DMS53 treated with DMSO at 0.1 percent for 48 hours (cell line): ENCODE measurements at regions not wholly inside any gene's neighbourhood (a gene's known extent, or its start where the extent isn't known, plus 50 kb on each side); places are given as distances from the start of the nearest gene placed in this dataset.

Experiments
- DNase-seq: peaks from one replicate; lab custom pipeline; 2025; ENCODE audit not compliant: unreplicated experiment; lab: John Stamatoyannopoulos, UW

DNA sequence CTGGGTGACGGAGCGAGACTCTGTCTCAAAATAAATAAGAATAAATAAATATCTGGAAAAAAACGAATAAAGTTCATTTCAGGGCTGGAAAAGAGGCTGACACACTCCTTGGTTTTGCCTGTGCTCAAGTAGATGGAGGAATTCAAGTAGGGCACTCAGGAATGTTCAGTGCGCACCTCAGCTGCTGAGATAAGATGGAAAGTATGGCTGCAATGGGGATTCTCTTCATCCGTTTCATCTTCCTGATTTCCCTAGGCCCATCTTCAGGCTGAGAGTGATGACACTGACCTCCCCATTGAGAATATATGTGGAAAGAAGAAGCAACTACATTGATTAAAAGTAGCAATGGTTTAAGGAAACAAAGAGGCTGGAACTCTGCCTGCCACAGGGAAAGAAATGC lies 130.5 kb upstream of the ZNF644 start:
- DNase-seq = no peak

DNA sequence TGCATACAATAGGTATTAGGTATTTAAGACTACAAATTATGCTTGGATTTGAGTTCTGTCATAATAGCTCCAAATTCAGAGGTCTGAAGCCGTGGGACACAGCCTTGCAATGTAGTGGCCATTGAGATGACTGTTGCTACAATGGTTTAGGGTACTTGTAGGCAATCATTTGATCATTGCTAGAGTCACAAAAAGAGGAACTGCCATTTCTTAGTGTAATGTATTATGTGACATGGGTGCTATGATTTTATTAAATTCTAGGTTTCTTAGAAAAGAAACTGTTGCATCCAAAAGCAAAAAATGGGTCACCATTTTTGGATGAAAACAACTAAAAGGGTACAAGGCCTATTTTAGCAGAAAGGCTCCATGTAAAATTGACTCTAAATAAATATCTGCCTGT lies 129.9 kb upstream of the ZNF644 start:
- no peak for DNase-seq

- no peak for DNase-seq
Observed at GRCh38 chr1:91148641-91149069, 126.8 kb upstream of the ZNF644 start.

DNA sequence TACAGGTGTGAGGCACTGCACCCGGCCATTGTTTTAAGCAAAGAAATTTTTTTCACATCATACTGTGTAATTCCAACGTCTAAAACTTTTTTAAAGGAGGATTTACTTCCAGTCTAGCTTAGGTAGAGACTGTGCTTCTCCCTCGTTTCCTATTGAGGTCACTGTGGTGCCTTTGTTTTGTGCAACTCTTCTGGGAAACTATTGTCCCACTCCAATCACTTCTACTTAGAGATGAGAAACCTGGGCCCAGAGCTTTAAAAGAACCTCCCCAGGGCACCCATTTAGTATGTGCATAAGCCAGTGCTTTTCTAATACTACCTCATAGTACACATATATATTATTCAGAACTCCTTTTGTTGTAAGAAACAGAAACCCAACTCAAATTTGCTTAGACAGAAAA lies 120.0 kb upstream of the ZNF644 start:
- DNase-seq = no peak

DNA sequence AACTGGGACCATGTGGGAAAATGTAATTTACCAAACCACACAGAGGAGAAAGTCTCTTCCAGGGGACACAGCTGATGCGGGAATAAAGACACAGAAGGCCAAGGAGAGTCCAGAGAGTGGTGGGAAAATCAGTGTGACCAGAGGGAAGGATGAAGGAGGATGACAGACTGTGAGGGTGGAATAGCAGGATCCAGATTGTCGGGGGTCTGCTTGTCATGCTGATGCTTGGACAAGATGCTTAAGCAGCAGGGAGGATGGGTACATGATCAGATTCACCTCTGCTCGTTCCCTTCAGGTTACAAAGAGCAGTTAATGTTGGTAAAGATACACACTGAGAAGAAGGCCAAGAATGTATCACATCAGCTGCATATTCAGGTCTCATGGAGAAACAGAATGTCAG lies 117.1 kb upstream of the ZNF644 start:
- no peak for DNase-seq

DNA sequence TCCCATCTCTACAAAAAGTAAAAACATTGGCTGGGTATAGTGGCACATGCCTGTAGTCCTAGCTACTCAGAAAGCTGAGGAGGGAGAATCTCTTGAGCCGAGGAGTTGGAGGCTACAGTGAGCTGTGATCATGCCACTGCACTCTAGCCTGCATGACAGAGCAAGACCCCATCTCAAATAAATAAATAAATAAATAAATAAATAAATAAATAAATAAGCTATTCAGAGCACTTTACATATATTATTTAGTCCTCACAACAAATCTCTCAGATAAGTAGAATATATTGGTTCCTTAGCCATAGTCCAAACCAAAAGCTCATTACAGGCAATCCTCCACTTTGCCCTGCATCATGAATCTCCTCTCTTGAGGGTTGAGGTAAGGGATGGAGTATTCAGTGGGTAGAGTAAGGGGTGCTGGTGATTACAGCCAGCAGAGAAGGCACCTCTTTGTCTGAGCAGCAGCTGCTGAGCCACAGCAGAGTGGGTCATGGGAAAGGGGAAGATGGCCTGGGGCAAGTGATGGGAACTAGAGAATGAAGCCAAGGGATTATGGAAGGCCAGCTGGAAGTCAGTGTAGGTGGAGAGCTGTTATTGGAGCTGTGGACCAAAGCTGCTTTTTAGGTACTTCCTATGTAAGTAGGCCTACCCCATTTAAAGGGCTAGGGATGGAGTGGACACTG lies 115.5 kb upstream of the ZNF644 start:
- DNase-seq = no peak

- no peak for DNase-seq
Observed at GRCh38 chr1:91135799-91136198, 114.0 kb upstream of the ZNF644 start.

DNA sequence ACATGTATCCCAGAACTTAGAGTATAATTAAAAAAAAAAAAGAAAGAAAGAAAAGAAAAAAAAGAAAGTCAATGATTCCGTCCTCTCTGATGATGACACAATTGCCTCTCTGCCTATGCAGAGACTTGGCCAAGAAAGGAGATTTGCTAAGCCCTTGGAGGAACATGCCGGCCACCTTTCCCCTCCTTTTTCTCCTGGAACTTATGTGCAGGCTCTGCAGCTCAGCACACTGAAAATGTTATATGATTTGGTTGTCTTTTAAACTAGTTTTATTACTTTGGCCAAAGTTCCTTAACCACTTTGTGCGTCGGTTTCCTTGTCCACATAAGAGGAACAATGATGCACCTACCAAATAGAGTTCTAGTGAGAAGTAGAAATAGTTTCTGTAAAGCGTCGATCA lies 111.4 kb upstream of the ZNF644 start:
- DNase-seq = no peak

GRCh38 chr1:91130256-91130985 lies 108.6 kb upstream of the ZNF644 start:
- no peak for DNase-seq

- DNase-seq = no peak
Observed at GRCh38 chr1:91129458-91129857, 107.6 kb upstream of the ZNF644 start.

DNA sequence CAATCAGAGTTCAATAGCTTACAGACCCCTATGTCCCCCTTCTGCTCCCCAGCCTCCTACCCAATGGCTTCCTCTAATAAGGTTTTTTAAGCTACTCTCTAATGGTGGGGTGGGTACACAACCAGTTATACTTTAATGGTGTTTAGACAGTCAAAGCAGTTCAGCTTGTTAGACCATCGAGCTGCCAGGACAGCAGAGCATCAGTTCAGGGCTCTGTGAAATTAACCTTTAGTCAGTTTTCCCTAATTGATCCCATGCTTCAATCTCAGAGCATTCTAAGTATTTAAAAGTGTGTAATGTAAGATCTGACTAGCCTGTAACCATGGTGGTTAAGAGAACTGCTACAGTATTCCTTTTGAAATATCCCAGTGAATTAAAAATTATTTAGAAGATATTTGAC lies 107.2 kb upstream of the ZNF644 start:
- no peak for DNase-seq

DNA sequence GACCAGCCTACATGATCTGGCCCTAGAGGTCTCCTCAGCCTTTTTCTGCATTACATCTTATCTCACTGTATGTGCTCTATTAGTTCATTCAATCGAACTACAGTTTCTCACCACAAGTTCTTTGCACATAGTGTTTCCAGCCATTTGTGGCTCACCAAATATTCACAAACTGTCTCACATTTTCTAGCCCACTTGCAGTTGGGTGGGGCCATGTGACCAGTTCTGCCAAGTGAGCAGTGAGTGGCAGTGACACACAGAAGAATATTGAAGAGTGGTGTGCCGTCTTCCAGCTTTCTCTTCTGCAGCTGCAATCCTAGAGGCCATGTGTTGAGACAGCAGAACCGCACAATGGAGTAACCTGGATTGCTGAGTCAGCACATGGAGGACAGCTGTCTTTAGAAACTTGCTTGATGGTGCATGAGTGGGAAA lies 103.2 kb upstream of the ZNF644 start:
- no peak for DNase-seq

- DNase-seq = no peak
Observed at GRCh38 chr1:91124290-91124985, 102.6 kb upstream of the ZNF644 start.

GRCh38 chr1:91123773-91124172 lies 101.9 kb upstream of the ZNF644 start:
- no peak for DNase-seq

DNA sequence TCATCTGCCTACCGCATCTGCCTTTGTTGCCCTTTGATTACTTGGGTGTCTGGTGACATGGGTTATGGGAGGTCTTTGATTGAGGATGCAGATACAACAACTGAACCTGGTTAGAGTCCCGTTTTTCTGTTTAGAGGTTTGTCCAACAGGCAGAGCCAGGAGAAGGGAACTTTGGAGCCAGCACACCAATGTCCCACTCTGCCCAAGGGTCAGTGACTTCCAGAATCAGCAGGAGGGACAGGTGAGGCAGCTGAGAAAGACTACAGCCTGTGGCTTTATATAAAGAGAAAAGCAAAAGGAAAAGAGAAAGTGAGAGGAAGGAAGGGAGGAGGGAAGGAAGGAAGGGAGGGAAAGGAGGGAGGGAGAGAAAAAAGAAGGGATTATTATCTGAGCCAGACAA lies 101.5 kb upstream of the ZNF644 start:
- DNase-seq = no peak

DNA sequence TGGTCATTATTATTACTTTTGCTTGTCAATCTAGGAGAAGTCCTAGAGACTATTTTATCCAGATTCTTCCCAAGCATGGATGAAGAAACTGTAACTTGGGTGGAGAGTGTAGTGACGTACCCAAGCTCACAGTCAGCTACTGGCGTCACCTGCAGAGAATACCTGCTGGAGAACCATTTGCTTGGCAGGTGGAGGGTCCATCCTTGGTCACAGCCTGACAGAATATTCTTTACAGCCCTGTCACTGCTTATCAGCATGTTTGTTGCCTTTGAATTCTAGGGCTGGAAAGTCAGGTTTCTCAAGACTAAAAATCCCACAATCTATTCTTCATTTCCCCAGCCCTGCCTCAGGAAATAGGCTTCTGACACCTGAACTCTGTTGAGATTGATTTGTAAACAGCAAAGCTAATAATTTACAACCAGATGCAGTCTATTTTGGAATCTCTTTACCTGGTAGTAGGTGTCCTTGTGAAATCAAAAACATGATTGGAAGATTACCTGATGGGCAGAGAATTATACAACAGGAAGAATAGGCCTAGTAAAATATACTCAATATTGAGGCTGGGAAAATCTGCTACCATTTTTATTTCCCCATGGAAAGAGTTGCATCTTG lies 100.4 kb upstream of the ZNF644 start:
- DNase-seq = no peak

- DNase-seq = no peak
Observed at GRCh38 chr1:91121366-91121765, 99.5 kb upstream of the ZNF644 start.

- DNase-seq = no peak
Observed at GRCh38 chr1:91120936-91121335, 99.1 kb upstream of the ZNF644 start.

- DNase-seq = no peak
Observed at GRCh38 chr1:91120421-91120820, 98.6 kb upstream of the ZNF644 start.

- DNase-seq = no peak
Observed at GRCh38 chr1:91104712-91105111, 82.9 kb upstream of the ZNF644 start.

DNA sequence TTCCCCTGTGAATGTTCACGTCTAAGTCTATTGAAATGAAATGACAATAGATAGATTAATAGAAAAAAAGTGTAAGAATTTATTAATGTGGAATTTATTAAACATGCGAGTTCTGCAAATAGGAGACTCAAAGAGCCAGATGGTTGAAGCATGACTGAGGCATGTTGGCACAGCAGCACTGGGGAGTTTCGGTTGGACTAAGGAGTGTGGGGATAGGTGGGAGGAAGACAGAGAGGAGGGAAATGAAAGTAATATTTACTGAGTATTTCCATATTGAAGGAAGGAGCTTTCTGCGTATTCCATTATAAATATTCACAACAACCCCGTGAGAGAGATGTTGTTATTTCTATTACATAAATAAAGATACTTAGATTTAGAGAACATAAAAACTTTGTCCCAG lies 79.5 kb upstream of the ZNF644 start:
- DNase-seq = no peak
